ENCODE measurements at regions not wholly inside any gene's neighbourhood (a gene's known extent, or its start where the extent isn't known, plus 50 kb on each side); places are given as distances from the start of the nearest gene placed in this dataset.
A peak's percentile ranks its signal among the peaks of the same experiment; 100 is the strongest.

GRCh38 chr6:170181338-170181690 is 109.6 kb downstream of the DLL1 start:
- H3K27ac ChIP-seq, result no peak overlapping the region
- no peak overlapping the region for H3K4me3 ChIP-seq
- no peak for DNase-seq (ENCODE audit: low read depth in 1 of 2, low spot score in 1 of 2)
- no peaks in the 10 kb centered on the region for H3K36me3 ChIP-seq
- no peaks in the 10 kb centered on the region for H3K4me1 ChIP-seq (ENCODE audit: low read depth)
- no peaks in the 10 kb centered on the region for H3K27me3 ChIP-seq
- H3K9me3 ChIP-seq (ENCODE audit: low read depth), result no peaks in the 10 kb centered on the region
- TF ChIP-seq CTCF (IDR thresholded peaks at IDR 0.05; ENCODE audit: low read depth, low read length), result no peak

GRCh38 chr6:170180671-170181337 is 110.1 kb downstream of the DLL1 start:
- DNase-seq (ENCODE audit: low read depth in 1 of 2, low spot score in 1 of 2), result no peak
- no peak overlapping the region for H3K27ac ChIP-seq
- no peaks in the 10 kb centered on the region for H3K27me3 ChIP-seq
- TF ChIP-seq CTCF (IDR thresholded peaks at IDR 0.05; ENCODE audit: low read depth, low read length), result no peak
- H3K4me1 ChIP-seq (ENCODE audit: low read depth), result no peaks in the 10 kb centered on the region
- no peaks in the 10 kb centered on the region for H3K9me3 ChIP-seq (ENCODE audit: low read depth)
- H3K36me3 ChIP-seq, result no peaks in the 10 kb centered on the region
- H3K4me3 ChIP-seq, result no peak overlapping the region

- Histone ChIP-seq H3K4me1 (ENCODE audit: low read depth) (no peaks in the 10 kb centered on the region), H3K27me3 (no peaks in the 10 kb centered on the region), H3K27ac (no peak overlapping the region), H3K36me3 (no peaks in the 10 kb centered on the region), H3K9me3 (ENCODE audit: low read depth) (no peaks in the 10 kb centered on the region), H3K4me3 (no peak overlapping the region)
- no peak for DNase-seq (ENCODE audit: low read depth in 1 of 2, low spot score in 1 of 2)
- no peak for TF ChIP-seq CTCF (IDR thresholded peaks at IDR 0.05; ENCODE audit: low read depth, low read length)
Observed at GRCh38 chr6:170179616-170180324, 111.1 kb downstream of the DLL1 start.

GRCh38 chr6:170178561-170179477 is 112.1 kb downstream of the DLL1 start:
- no peaks in the 10 kb centered on the region for H3K36me3 ChIP-seq
- DNase-seq (ENCODE audit: low read depth in 1 of 2, low spot score in 1 of 2), result peak in 1 of 2 donors; percentile 93
- no peaks in the 10 kb centered on the region for H3K4me1 ChIP-seq (ENCODE audit: low read depth)
- no peaks in the 10 kb centered on the region for H3K9me3 ChIP-seq (ENCODE audit: low read depth)
- no peak overlapping the region for H3K27ac ChIP-seq
- H3K27me3 ChIP-seq, result no peaks in the 10 kb centered on the region
- H3K4me3 ChIP-seq, result no peak overlapping the region
- peak; percentile 10 for TF ChIP-seq CTCF (IDR thresholded peaks at IDR 0.05; ENCODE audit: low read depth, low read length)

- no peak for DNase-seq (ENCODE audit: low read depth in 1 of 2, low spot score in 1 of 2)
- Histone ChIP-seq H3K4me3 (no peak overlapping the region), H3K9me3 (ENCODE audit: low read depth) (no peaks in the 10 kb centered on the region), H3K27me3 (no peaks in the 10 kb centered on the region), H3K36me3 (no peaks in the 10 kb centered on the region), H3K27ac (no peak overlapping the region), H3K4me1 (ENCODE audit: low read depth) (no peaks in the 10 kb centered on the region)
- TF ChIP-seq CTCF (IDR thresholded peaks at IDR 0.05; ENCODE audit: low read depth, low read length), result no peak
Observed at GRCh38 chr6:170177772-170178560, 112.9 kb downstream of the DLL1 start.
